Peyer's patch (tissue), 4 donors: ENCODE measurements at regions not wholly inside any gene's neighbourhood (a gene's known extent, or its start where the extent isn't known, plus 50 kb on each side); places are given as distances from the start of the nearest gene placed in this dataset.
"Not testable (repeated sequence)": the region's sequence is repeated elsewhere in the genome, so short reads cannot be mapped to it uniquely, and the experiment has no call there.

Source experiments
- DNase-seq, 3 donors: peaks; one replicate each; pipeline ENCODE4 v3.0.0-alpha.2; 2017 to 2019
- H3K27ac ChIP-seq, 4 donors: fragments of 200-600 bp; sonication (generic); one replicate each; pipeline ENCODE4 v1.5.1; 2016 to 2019
- H3K27me3 ChIP-seq, 2 donors: fragments of 200-600 bp; sonication (generic); one replicate each; pipeline ENCODE4 v1.5.1; 2019
- H3K36me3 ChIP-seq, 3 donors: fragments of 200-600 bp; sonication (generic); one replicate each; pipeline ENCODE4 v1.5.1; 2016 to 2019
- H3K4me1 ChIP-seq, 4 donors: fragments of 200-600 bp; sonication (generic); one replicate each; pipeline ENCODE4 v1.5.1; 2016 to 2019
- H3K4me3 ChIP-seq, 4 donors: fragments of 200-600 bp; sonication (generic); 1 replicate in 3 of 4; 2 replicates in 1 of 4; pipeline ENCODE4 v1.5.1; 2016 to 2019; ENCODE audit warnings: mild to moderate bottlenecking in 1 of 4
- H3K9me3 ChIP-seq, 4 donors: fragments of 200-600 bp; sonication (generic); one replicate each; pipeline ENCODE4 v1.5.1; 2016 to 2019; ENCODE audit warnings: mild to moderate bottlenecking in 1 of 4
- POLR2A ChIP-seq, 2 donors: fragments of 450-650 bp; IDR thresholded peaks; one replicate each; pipeline ENCODE4 v1.5.1; 2017; ENCODE audit warnings: antibody characterized with exemption in 2 of 2, mild to moderate bottlenecking in 2 of 2, moderate library complexity in 2 of 2
- TF ChIP-seq, protein P1 (sequence below), 6 experiments: fragments of 450-650 bp in 4 of 6; fragments of 200-600 bp in 2 of 6; sonication (generic) in 1 of 6; IDR thresholded peaks; one replicate each; pipeline ENCODE4 v1.5.1; 2017 to 2019; ENCODE audit warnings: antibody characterized with exemption in 6 of 6, mild to moderate bottlenecking in 3 of 6, moderate library complexity in 1 of 6

GRCh38 chr1:148347781-148348180 is 135.3 kb downstream of the PPIAL4G start:
- no peaks in the 10 kb centered on the region for H3K9me3 ChIP-seq
- no peak overlapping the region for H3K27ac ChIP-seq
- no peaks in the 10 kb centered on the region for H3K27me3 ChIP-seq
- H3K36me3 ChIP-seq = no peaks in the 10 kb centered on the region
- no peak for TF ChIP-seq POLR2A (IDR thresholded peaks at IDR 0.05)
- TF ChIP-seq, protein P1, sequence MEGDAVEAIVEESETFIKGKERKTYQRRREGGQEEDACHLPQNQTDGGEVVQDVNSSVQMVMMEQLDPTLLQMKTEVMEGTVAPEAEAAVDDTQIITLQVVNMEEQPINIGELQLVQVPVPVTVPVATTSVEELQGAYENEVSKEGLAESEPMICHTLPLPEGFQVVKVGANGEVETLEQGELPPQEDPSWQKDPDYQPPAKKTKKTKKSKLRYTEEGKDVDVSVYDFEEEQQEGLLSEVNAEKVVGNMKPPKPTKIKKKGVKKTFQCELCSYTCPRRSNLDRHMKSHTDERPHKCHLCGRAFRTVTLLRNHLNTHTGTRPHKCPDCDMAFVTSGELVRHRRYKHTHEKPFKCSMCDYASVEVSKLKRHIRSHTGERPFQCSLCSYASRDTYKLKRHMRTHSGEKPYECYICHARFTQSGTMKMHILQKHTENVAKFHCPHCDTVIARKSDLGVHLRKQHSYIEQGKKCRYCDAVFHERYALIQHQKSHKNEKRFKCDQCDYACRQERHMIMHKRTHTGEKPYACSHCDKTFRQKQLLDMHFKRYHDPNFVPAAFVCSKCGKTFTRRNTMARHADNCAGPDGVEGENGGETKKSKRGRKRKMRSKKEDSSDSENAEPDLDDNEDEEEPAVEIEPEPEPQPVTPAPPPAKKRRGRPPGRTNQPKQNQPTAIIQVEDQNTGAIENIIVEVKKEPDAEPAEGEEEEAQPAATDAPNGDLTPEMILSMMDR (IDR thresholded peaks at IDR 0.05) = no peak
- no peak for DNase-seq
- no peak overlapping the region for H3K4me3 ChIP-seq
- no peaks in the 10 kb centered on the region for H3K4me1 ChIP-seq

- H3K27ac ChIP-seq, H3K36me3 ChIP-seq, H3K4me1 ChIP-seq, H3K27me3 ChIP-seq, H3K4me3 ChIP-seq, H3K9me3 ChIP-seq: not testable (repeated sequence)
- TF ChIP-seq, protein P1 (IDR thresholded peaks at IDR 0.05) = peak in 4 of 6 experiments; percentile 33 to 50 (median 46)
- DNase-seq = peak in 1 of 3 donors; percentile 66
These were observed 137.4 kb downstream of the PPIAL4G start for GRCh38 chr1:148345659-148346151.

DNA sequence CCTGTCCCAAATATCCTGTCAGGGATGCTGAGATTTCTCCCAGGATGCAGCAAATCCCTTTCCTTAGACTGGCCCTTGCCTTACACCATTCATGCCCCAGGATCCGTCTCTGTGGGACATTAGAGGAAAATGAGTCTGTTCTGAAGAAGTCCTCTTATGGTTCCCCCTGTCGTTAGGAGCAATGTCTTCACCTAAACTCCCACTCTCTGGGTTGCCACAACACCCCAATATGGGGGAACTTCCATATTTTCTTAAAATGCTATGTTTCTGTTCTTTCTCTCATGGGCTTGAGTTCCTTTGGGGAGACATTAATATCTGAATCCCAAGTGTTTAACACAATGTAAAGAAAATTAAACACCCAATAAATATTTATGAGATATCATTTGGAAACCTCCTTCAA is 138.5 kb downstream of the PPIAL4G start:
- not testable (repeated sequence) for H3K9me3 ChIP-seq, H3K27ac ChIP-seq, H3K27me3 ChIP-seq, H3K36me3 ChIP-seq, H3K4me1 ChIP-seq, H3K4me3 ChIP-seq, DNase-seq

DNA sequence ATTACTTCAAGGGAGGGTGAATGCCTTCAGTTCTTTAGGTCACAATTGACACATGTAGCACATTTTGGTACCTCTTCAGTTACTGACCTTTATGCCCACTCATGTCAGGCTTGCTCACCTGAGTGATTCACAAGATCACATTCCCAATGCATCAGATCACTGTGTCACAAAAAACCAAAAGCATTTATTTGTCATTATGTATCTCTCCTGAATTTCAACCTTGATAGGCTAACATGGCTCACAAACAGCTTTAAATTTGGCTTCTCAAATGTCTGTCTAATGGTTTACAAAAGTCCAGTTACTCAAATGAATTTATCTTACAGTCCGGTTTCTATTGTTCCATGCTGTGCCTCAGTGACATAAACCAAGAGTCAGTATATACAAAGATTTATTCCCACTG is 141.4 kb downstream of the PPIAL4G start:
- H3K36me3 ChIP-seq, H3K9me3 ChIP-seq, H3K4me1 ChIP-seq, H3K27ac ChIP-seq, H3K27me3 ChIP-seq, DNase-seq, H3K4me3 ChIP-seq: not testable (repeated sequence)

DNA sequence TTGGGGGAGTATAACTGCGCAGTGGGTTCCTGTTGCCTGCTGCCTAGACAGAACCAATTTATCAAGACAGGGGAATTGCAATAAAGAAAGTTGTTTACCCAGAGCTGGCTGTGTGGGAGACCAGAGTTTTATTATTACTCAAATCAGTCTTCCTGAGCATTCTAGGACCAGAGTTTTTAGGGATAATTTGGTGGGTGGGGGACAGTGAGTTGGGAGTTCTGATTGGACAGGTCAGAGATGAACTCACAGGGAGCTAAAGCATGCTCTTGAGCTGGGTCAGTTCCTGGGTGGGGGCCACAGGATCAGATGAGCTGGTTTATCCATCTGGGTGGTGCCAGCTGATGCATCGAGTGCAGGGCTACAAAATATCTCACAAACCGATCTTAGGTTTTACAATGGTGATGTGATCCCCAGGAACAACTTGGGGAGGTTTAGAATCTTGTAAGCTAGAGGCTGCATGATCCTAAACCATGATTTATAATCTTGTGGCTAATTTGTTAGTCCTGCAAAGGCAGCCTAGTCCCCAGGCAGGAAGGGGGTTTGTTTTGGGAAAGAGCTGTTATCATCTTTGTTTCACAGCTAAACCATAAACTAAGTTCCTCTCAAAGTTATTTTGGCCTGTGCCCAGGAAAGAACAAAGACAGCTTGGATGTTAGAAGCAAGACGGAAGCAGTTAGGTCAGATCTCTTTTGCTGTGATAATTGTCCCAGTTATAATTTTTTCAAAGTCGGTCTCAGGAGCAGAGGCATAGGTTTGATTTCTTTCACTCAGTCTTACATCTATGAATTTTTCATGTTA is 146.8 kb downstream of the PPIAL4G start:
- H3K27ac ChIP-seq = peak overlapping the region in 2 of 4 donors; percentile 3 to 8
- H3K36me3 ChIP-seq, DNase-seq, H3K4me3 ChIP-seq, H3K9me3 ChIP-seq, H3K4me1 ChIP-seq, H3K27me3 ChIP-seq: not testable (repeated sequence)

GRCh38 chr1:148334339-148335130 is 148.6 kb downstream of the PPIAL4G start:
- no peaks in the 10 kb centered on the region for H3K27me3 ChIP-seq
- peak; percentile 83 to 95 (median 90) for DNase-seq
- peak overlapping the region; percentile 26 to 63 (median 54) for H3K4me3 ChIP-seq
- H3K4me1 ChIP-seq = peaks cover 0 to 5% (median 2%) of the 10 kb centered on the region in 4 donors
- peak overlapping the region; percentile 44 to 92 (median 84) for H3K27ac ChIP-seq
- TF ChIP-seq, protein P1 (IDR thresholded peaks at IDR 0.05) = no peak
- peak; percentile 66 to 77 for TF ChIP-seq POLR2A (IDR thresholded peaks at IDR 0.05)
- H3K36me3 ChIP-seq = no peaks in the 10 kb centered on the region
- H3K9me3 ChIP-seq = no peaks in the 10 kb centered on the region

DNA sequence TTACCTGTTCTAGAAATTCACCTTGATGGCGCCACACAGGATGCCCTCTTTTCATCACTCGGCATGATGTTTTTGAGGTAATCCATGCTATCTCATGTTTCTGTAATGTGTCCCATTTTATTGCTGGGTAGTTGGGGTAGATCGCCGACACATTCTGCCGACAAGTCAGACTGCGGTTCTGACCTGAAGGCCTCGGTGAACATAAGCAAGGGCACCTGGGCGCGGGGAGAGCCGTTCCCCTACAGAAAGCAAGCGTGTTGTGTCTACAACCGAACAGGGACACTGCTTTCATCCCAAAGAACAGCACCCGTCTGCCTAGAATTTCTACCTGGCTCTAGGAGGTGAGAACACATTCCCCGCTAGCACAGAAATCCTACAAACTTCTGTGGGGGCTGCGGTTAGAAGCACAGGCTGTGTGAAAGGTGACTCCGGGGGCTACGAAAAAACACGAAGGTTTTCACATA is 149.2 kb downstream of the PPIAL4G start:
- Histone ChIP-seq H3K9me3 (no peaks in the 10 kb centered on the region), H3K4me1 (peaks cover 0 to 5% (median 2%) of the 10 kb centered on the region in 4 donors), H3K4me3 (peak overlapping the region; percentile 26 to 63 (median 54)), H3K27me3 (peaks cover 0 to 3% of the 10 kb centered on the region in 2 donors), H3K27ac (peak overlapping the region; percentile 44 to 92 (median 84)), H3K36me3 (no peaks in the 10 kb centered on the region)
- DNase-seq = no peak
- TF ChIP-seq POLR2A (IDR thresholded peaks at IDR 0.05) = no peak
- TF ChIP-seq, protein P1 (IDR thresholded peaks at IDR 0.05) = no peak
